PC-9 (cell line): ENCODE measurements at regions not wholly inside any gene's neighbourhood (a gene's known extent, or its start where the extent isn't known, plus 50 kb on each side); places are given as distances from the start of the nearest gene placed in this dataset.

ENCODE experiments used
- EZH2 ChIP-seq: fragments of 200-600 bp; sonication (generic); IDR thresholded peaks from 2 replicates; pipeline ENCODE4 v1.8.0; 2017; ENCODE audit warnings: antibody characterized with exemption, low read depth
- TF ChIP-seq, protein P1 (sequence below): fragments of 200-600 bp; sonication (generic); conservative IDR thresholded peaks from 2 replicates; pipeline ENCODE4 v1.6.1; 2017; ENCODE audit warnings: mixed run types, antibody characterized with exemption, mild to moderate bottlenecking, moderate library complexity

DNA sequence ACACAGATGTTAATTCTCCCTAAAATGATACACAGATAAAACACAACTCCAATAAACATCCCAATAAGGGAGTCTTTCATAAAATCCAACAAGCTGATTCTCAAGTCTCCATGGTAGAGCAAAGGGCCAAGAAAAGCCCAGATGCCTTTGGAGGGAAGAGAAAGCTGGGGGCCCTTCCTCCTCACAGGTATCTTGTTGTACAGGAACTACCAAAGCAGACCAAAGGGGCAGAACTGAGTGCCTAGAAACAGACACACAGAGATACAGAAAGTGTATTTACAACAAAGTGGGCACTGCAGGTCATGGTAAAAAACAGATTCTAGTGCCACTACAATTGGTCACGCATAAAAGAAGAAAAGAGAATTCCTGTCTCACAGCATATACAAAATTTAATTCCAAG lies 87.2 kb upstream of the NSMCE3 start:
- TF ChIP-seq, protein P1, sequence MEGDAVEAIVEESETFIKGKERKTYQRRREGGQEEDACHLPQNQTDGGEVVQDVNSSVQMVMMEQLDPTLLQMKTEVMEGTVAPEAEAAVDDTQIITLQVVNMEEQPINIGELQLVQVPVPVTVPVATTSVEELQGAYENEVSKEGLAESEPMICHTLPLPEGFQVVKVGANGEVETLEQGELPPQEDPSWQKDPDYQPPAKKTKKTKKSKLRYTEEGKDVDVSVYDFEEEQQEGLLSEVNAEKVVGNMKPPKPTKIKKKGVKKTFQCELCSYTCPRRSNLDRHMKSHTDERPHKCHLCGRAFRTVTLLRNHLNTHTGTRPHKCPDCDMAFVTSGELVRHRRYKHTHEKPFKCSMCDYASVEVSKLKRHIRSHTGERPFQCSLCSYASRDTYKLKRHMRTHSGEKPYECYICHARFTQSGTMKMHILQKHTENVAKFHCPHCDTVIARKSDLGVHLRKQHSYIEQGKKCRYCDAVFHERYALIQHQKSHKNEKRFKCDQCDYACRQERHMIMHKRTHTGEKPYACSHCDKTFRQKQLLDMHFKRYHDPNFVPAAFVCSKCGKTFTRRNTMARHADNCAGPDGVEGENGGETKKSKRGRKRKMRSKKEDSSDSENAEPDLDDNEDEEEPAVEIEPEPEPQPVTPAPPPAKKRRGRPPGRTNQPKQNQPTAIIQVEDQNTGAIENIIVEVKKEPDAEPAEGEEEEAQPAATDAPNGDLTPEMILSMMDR = no peak
- no peak for TF ChIP-seq EZH2
